ENCODE measurements at regions not wholly inside any gene's neighbourhood (a gene's known extent, or its start where the extent isn't known, plus 50 kb on each side); places are given as distances from the start of the nearest gene placed in this dataset.

DNA sequence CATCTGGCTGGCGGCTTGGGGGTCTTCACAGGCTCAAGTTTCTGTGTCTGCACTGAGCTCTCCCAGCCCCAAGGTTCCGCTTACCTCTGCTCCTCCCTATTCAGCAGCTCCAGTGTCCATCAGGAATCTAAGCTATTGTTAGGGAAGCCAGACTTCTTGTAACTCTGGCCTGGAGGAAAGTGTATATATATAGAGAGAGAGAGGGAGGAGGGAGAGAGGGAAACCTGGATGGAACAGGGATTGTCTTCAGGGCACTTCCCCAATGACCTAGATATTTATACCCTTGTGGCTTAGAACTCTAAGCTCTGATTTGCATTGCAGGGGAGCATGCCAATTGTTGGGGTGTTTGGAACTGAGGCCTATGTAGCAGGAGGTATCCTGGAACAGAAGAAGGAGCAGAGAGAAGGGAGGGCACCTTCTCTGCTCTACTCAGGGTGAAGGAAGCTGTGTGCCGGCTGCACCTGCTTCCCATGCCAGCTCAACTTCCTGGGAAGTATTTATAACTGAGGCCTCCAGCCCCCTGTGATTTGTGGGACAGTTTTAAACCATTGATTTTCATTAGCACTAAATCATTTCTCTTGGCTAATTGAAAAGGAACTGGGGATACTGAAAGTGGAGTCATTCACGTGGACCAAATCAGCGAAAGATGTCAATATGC, 70.9 kb downstream of the NAV1 start:
- no peak for DNase-seq (ENCODE audit: insufficient read length, low spot score)
- no peak for FAIRE-seq

DNA sequence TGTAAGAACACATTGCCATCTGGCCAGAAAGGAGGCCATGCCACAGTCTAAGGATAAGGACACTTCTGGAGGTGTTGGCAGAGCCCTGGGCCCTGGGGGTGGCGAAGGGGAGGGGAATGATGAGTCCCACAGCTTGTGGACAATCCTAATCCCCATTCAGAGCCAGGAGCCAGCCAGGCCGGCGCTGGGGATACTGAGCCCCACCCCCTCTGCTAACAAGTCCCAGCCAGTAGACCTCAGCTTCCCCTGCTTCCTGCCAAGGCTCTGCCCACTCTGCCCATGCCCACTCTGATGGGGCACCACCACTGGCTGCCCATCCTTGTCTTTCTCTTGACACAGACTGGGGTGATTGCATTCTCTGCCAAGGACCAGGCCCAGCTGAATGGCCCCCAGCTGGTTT, 71.9 kb downstream of the NAV1 start:
- no peak for FAIRE-seq
- no peak for DNase-seq (ENCODE audit: insufficient read length, low spot score)

DNA sequence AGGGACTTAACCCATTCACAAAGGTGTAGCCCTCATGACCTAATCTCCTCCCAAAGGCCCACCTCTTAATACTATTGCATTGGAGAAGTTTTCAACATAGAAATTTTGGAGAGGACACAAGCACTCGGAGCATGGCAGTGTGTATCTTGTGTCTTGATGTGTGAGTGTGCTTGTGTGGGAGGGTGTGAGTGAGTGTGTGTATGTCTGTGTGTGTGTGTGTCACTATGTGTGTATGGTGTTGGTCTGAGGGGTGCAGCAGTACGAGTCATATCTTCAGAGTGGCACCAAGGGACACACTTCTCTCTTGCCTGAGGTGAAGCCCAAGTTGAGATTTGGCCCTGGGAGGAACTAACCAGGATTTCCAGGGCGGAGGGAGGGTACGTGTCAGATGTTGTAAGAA, 73.7 kb downstream of the NAV1 start:
- no peak for FAIRE-seq

DNA sequence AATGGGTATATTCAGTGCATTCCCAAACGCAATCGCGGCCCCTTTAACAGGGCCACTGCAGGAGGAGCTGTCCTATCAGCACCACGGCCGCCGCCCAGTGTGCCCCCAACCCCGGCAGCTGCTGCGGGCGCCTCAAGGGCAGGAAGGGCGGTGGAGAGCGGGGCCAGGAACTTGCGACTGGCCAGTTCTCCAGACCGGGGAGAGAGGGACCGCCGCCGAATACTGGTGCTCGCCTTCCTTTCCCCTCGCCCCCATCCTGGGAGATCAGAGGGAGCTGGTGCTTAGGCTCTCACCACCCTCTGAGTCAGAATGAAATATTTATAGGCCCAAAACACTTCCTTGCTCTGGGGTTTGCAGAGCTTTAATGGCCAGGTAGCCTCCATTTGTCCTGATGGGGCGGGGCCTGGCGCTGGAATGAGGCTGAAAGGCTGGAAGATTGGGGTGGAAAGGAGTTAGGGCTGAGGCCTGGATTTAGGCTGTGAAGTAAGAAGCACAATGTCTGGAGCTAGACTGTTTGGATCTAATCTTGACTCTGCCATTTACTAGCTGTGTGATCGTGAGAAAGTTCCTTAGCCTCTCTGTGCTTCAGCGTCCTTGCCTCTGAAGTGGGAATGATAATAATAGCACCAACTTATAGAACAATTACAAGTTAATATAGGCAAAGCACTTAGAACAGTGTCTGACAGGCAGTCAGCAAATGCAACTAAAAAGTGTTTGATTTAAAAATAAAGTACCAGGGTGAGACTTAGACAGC, 75.5 kb downstream of the NAV1 start:
- no peak for DNase-seq (ENCODE audit: insufficient read length, low spot score)
- no peak for FAIRE-seq

More for the DNA sequence above, 73.7 kb downstream of the NAV1 start:
- no peak for DNase-seq (ENCODE audit: insufficient read length, low spot score)

DNA sequence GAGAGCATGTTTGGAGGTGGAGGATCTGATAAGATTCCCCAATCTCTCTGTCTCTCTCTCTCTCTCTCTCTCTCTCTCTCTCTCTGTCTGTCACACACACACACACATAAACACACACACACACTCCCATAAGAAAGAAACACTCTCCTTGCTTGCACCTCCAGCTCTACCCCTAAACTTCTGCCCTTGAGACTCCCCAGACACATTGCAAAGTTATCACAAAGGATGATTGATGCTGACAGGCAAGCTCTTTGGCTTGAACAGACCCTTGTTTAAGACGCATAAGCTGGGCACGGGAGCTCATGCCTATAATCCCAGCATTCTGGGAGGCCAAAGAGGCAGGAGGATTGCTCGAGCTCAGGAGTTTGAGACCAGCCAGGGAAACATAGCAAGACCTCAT, 78.2 kb downstream of the NAV1 start:
- no peak for FAIRE-seq
- DNase-seq (ENCODE audit: insufficient read length, low spot score): no peak

DNA sequence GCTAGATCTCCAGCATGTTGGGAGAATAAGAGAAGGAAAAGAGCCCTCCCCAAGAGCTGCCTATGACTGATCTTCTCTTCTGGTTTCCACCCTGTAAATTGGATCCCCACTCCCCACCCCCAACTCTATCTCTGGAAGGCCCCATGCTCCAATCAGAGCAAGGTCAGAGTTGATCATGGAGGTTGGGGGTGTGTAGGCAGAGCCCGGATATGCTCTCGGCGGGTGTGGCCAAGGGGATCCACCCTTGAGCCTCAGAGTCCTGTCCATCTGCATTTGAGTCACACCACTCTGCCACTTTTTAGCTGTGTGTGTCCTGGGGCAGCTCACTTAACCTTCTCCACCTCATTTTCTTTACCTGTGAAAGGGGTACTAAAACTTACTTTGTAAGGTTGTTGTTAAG, 79.5 kb downstream of the NAV1 start:
- no peak for DNase-seq (ENCODE audit: insufficient read length, low spot score)
- no peak for FAIRE-seq

DNA sequence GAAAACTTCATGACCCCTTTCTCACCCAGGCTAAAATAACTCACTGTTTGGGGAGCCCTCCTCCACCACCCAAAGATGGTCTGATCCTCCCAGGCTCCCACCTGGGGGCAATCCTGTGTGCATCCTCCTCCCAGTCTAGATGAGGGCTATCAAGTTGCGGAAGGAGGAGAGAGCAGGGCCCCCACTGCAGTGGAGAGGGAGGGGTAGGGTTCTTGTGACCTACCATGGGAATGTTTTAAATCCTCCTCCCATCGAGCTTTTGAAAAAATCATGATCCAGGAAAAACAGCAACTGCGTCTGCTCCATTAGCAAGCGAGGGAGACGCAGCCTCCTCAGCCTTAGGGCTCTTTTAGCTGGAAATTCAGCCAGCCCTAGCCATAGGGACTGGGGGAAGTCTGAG, 80.0 kb downstream of the NAV1 start:
- no peak for DNase-seq (ENCODE audit: insufficient read length, low spot score)
- FAIRE-seq: no peak

DNA sequence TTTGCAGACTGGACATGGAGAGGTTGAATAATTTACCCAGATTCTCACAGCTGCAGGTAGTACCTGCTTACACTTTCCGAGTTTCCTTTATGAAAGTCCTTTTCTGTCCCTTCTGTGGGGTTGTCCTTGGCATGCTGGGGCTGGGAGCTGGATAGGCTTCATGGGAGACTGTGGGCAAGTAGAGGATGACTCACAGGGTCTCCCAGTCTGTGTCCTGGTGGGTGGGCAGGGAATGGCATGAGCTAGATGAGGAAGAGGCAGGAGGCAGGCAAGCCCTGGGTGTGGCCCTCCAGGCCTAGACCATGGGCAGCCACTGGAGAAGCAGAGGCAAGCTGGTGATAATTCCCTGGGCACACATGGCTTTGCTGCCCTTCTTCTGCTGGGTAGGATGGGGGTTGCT, 80.6 kb downstream of the NAV1 start:
- FAIRE-seq (no peak), DNase-seq (ENCODE audit: insufficient read length, low spot score) (no peak)

DNA sequence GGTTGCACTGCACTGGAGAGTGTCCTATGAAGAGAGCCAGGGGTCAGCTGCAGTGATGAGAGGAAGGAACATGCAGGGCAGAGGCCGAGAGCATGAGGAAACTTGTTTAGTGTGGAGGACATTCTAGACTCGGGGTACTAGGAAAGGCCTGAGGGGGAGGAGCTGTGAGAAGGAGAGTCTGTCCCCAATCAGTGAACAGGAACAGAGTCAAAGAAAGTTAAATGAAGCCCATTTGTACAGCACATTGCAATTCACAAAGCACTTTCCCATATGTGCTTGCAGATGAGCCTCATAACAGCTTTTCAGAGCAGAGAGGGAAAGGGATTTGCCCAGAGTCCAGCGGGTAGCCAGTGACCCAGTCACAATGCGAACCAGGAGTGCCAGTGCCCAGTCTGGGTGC, 83.4 kb downstream of the NAV1 start:
- DNase-seq (ENCODE audit: insufficient read length, low spot score): no peak
- FAIRE-seq: no peak

DNA sequence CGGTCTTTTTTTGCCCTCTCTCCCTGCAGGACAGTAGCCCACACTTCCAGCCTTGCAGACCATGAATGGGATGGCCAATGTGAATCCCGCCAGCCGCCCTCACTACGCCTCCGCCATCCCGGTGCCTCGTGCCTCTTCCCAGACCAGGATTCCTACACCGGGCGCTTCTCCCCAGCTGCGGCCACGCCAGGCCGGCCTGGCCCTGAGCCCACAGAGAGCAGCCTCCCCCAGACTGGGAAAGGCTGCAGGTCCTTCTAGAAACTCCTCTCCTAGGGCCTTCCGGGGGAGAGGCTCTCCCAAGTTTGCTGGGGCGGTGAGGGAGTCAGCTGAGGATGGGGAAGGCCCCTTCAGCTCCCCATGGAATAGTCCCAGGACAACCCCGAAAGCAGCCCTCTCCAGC, 83.9 kb downstream of the NAV1 start:
- no peak for FAIRE-seq
- DNase-seq (ENCODE audit: insufficient read length, low spot score): no peak

DNA sequence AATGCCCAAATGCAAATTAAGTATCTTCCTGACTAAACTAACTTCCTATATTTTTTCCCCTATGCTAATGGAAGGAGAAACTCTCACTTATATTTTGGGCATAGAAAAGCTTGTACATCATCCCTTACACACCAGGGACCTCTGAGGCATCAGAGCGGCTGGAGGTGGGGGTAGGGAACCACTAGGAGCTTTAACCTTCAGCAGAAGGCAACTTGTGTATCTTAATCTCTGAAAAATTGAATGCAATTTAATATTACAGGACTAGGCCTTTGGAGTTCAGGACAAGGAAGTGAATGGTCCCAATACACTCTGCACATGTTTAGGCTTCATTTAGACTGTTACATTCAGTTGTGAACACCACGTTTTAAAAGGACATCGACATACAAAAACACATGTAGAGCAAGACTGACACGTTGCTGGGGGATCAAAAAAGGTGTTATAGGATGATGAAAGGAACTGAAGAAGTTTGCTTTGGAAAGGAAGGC, 85.9 kb downstream of the NAV1 start:
- DNase-seq (ENCODE audit: insufficient read length, low spot score) (peak; percentile 23), FAIRE-seq (peak; percentile 58)

DNA sequence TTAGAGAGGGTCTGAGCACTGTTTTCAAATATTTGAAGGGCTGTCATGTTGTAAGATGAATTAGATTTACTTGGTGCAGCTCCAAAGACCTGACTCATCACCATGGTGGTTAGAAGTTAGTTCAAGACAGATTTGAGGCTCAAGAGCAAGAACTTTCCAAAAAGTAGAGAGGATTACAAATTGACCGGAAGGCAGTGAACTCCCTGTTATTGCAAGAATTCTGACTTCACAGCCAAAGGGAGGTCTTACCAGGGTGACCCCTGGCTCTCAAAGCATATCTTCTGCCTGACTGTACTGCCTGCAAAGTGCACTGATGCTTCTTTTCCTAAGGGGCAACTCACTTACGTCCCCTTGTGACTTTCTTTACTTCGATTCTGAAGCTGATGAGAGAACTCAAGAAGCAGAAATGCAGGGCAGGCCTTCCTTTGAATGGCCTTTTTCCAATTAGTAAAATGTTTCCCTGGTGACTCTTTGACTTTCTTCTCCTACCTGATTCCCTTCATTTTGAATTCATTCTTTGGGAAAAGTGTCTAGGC, 86.4 kb downstream of the NAV1 start:
- peak; percentile 84 for DNase-seq (ENCODE audit: insufficient read length, low spot score)
- FAIRE-seq: peak; percentile 92

DNA sequence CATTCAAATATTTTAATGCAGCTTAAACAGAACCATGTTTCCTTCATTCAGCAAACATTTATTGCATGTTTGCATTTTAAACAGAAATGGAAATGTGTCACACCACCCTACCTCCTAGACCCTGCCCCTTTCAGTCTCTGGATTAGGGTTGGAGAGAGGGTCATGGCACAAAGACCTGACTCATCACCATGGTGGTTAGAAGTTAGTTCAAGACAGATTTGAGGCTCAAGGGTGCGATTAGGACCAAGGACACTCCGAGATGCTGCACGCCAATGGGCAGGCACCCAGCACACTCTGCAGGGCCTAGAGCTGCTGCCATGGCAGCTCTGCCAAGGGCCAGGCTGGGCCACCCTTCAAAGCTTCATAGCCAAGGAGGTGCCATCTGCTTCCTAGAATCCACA, 86.9 kb downstream of the NAV1 start:
- FAIRE-seq (no peak), DNase-seq (ENCODE audit: insufficient read length, low spot score) (no peak)

DNA sequence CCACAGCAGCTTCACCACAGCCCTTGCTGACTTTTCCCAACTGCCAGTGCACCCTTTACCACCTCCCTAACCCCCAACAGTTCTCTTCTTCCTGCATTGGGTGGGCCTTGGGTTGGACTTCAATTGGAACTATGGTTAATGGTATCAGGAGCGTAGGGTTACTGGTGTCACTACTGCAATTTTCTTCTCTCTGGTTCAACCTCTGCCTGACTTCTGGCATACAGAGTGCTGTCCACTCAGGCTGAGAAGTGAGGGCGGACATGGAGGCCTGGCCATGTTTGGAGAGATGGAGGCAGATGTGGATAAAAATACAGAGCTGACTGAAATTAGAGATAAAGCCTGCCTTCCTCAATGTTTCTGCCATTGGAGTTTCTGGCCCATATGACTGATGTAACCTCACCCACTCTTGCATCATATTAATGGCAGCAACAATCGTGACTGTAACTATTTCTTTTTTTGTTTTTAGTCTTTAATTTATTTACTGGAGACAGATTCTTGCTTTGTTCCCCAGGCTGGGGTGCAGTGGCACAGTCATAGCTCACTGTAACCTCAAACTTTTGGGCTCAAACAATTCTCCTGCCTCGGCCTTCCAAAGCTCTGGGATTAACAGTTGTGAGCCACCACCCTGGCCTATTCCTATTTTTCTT, 87.8 kb downstream of the NAV1 start:
- FAIRE-seq (no peak), DNase-seq (ENCODE audit: insufficient read length, low spot score) (no peak)

DNA sequence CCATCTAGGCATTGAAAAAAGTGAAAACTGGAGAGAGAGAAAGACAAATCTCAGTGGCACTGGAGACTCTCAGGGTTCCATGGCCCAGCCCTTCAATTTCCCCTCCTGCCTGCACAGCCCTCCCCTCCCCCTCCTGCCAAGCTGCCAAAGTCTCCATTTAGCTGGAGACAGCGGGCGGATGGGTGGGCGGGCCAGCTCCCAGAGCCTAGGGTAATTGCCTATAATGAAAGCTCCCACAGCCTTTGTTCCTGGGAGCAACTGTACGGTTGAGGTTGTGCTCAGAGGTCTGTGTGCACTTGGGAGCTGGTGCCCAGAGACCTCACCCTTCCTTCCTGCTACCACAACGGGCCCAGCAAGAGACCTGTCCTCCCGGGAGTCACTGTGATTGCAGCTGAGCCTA, 89.6 kb downstream of the NAV1 start:
- no peak for DNase-seq (ENCODE audit: insufficient read length, low spot score)
- no peak for FAIRE-seq

DNA sequence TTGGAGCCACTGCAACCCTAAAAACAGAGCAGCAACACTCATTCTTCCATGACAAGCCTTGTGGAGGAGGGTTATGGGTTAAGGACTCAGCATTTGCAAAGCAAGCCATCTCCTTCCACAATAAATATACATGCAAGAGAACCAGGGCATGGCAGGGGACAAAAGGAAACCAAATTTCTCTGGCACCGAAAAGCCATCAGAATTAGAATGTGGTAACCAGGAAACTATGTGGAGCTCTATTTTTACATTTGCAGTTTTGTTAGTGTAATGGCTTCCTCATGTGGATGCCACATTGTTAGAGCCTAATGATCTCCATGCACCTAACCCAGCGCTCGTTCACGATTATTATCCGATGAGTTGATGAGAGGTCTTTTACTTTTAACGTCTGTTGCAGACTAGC, 91.7 kb downstream of the NAV1 start:
- DNase-seq (ENCODE audit: insufficient read length, low spot score) (no peak), FAIRE-seq (no peak)

DNA sequence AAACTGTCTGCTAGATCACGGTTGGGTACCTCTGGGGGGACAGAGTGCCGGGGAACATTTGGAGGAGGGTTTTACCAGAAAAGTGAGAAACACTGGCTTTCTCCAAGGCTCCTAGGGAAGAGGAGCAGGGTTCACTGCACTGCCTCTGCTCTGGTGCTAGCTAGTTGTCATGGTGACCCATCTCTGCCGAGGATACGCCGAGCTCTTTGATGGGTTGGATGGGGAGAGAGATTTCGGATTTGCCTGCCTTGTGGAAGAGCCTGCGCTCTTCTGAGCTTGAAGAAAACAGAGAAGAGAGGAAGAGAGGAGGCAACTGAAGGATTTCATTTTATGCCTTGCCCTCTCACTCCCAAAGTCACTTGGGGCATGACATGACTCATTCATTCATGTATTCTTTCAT, 92.1 kb downstream of the NAV1 start:
- DNase-seq (ENCODE audit: insufficient read length, low spot score) (no peak), FAIRE-seq (no peak)

DNA sequence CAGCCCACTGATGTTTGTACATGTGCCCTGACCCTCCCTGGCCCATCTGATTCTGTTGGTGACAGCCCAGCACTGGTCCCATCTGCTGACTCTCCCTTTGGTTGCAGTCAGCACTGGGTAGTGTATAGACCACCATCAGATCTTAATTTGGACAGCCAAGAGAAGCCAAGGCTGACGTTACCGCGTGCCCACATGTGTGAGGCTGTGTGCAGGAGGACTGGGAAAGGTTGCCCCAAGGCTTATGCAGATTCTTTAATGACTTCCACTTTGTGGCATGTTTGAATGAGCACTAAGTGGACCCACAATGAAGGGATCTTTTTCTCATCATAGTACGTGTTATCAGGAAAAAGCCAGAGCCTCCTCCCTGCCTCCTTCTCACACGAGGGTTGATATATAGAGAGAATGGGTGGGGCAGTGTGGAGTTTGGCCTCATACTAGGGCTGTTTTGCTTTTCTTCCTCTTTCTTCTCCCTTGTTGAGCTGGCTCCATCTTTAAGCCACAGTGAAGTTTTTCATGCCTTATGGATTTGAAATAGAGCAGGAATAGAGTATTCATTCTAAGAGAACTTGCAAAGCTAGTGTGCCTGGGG, 93.5 kb downstream of the NAV1 start:
- DNase-seq (ENCODE audit: insufficient read length, low spot score) (no peak), FAIRE-seq (peak; percentile 44)

DNA sequence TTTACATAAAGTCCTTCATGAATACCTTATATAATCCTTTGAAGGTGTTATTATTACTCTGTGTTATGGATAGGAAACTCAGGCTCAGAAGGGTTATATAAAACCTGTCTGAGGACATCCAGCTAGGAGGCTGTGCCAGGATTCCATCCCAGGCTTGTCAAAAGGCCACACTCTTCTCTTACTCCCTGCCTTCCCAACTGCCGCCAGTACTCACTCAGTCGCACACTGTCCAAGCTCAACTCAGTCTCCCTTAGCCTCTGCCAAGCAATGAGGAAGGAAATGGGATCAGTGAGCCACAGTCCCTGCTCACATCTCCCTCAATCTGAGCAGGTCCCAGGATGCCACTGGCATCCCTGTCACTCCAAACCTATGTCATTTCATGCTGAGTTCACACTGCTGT, 94.4 kb downstream of the NAV1 start:
- DNase-seq (ENCODE audit: insufficient read length, low spot score) (no peak), FAIRE-seq (no peak)

DNA sequence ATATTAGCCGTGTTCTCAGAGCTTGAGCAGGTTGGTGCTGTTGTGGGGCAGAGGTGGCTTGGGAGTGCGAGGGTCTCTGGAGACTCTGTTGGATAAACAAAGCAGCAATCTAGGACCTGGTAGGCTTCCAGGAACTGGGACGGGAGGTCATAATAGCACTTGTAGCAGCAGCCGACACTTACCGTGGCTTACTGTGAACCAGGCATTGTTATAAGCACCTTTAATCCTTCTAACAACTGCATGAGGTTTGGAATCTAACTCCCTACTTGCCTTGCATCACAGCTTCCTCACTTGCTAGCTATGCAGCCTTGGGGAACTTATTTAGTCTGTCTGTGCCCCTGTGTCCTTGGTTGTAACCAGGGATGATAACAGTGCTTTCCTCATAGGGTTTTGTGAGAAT, 94.9 kb downstream of the NAV1 start:
- no peak for DNase-seq (ENCODE audit: insufficient read length, low spot score)
- FAIRE-seq: no peak

DNA sequence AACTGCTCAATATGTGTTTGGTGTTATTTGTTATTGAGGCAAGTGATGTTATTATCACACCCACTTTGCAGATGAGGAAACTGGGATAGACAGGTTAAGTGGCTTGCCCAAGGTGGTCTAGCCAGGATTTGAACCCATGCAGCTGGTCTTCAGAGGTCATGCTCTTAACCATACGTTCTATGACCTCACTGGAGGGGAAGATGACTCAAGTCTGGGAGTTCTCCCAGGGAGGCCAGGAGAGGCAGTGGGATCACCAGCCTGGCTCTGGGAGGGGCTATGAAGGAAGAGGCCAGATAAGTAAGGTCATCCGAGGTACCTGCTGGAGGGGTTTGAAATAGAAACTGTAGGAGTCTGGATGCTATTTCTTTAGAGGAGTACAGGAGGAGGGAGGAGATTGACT, 95.3 kb downstream of the NAV1 start:
- no peak for DNase-seq (ENCODE audit: insufficient read length, low spot score)
- no peak for FAIRE-seq
